ENCODE measurements at regions not wholly inside any gene's neighbourhood (a gene's known extent, or its start where the extent isn't known, plus 50 kb on each side); places are given as distances from the start of the nearest gene placed in this dataset.

GRCh38 chr3:105960381-105960780, 91.6 kb upstream of the CBLB start:
- H3K18ac ChIP-seq (ENCODE audit: low read length), result no peak overlapping the region
- H3K9ac ChIP-seq (ENCODE audit: low read depth, low read length, poor library complexity), result no peak overlapping the region
- no peak overlapping the region for H4K8ac ChIP-seq (ENCODE audit: low read depth, low read length)
- no peak overlapping the region for H4K91ac ChIP-seq (ENCODE audit: low read depth, low read length, poor library complexity)
- H3K23ac ChIP-seq (ENCODE audit: low read depth, low read length, poor library complexity), result no peak overlapping the region
- no peak overlapping the region for H2BK12ac ChIP-seq (ENCODE audit: low read length)
- no peak overlapping the region for H3K4ac ChIP-seq (ENCODE audit: low read length)
- no CpG with 5 or more reads among the region's 5 CpGs for WGBS, 2 donors (ENCODE audit: extremely low coverage in 2 of 2, insufficient read length in 2 of 2, insufficient replicate concordance in 1 of 2)
- H3K36me3 ChIP-seq (replicated peaks in 1 of 2; ENCODE audit: control insufficient read depth in 2 of 2, insufficient read depth in 2 of 2, low read length in 2 of 2), result no peaks in the 10 kb centered on the region
- H2BK15ac ChIP-seq (ENCODE audit: low read length), result no peak overlapping the region
- H2AK5ac ChIP-seq (ENCODE audit: low read depth, low read length), result no peak overlapping the region
- no peak for DNase-seq (ENCODE audit: low spot score)
- no peaks in the 10 kb centered on the region for H3K9me3 ChIP-seq (replicated peaks in 1 of 2; ENCODE audit: control insufficient read depth in 2 of 2, insufficient read depth in 1 of 2, low read depth in 1 of 2, low read length in 2 of 2)
- H2BK5ac ChIP-seq (ENCODE audit: low read length), result no peak overlapping the region
- no peaks in the 10 kb centered on the region for H3K4me1 ChIP-seq (ENCODE audit: control insufficient read depth in 2 of 2, insufficient read depth in 1 of 2, low read depth in 1 of 2, low read length in 2 of 2)
- H2AFZ ChIP-seq (ENCODE audit: low read length), result no peak overlapping the region
- no peak overlapping the region for H3K4me2 ChIP-seq (ENCODE audit: insufficient read depth, low read length, poor library complexity, severe bottlenecking)
- no peak overlapping the region for H3K27ac ChIP-seq (replicated peaks; ENCODE audit: low read length)
- H3K14ac ChIP-seq (ENCODE audit: low read length), result no peak overlapping the region
- H3K4me3 ChIP-seq (ENCODE audit: low read length in 2 of 2), result no peak overlapping the region
- H2BK120ac ChIP-seq (ENCODE audit: low read depth, low read length), result no peak overlapping the region
- no peaks in the 10 kb centered on the region for H3K27me3 ChIP-seq (ENCODE audit: control insufficient read depth in 3 of 3, insufficient read depth in 3 of 3, low read depth in 1 of 3, low read length in 3 of 3)
- no peaks in the 10 kb centered on the region for H3K79me1 ChIP-seq (ENCODE audit: low read depth, low read length)

- Histone ChIP-seq H2BK12ac (ENCODE audit: low read length) (no peak overlapping the region), H3K23ac (ENCODE audit: low read depth, low read length, poor library complexity) (no peak overlapping the region), H3K27ac (replicated peaks; ENCODE audit: low read length) (no peak overlapping the region), H4K8ac (ENCODE audit: low read depth, low read length) (no peak overlapping the region), H3K9me3 (replicated peaks in 1 of 2; ENCODE audit: control insufficient read depth in 2 of 2, insufficient read depth in 1 of 2, low read depth in 1 of 2, low read length in 2 of 2) (no peaks in the 10 kb centered on the region), H3K4me3 (ENCODE audit: low read length in 2 of 2) (no peak overlapping the region), H3K27me3 (ENCODE audit: control insufficient read depth in 3 of 3, insufficient read depth in 3 of 3, low read depth in 1 of 3, low read length in 3 of 3) (no peaks in the 10 kb centered on the region), H3K9ac (ENCODE audit: low read depth, low read length, poor library complexity) (no peak overlapping the region), H3K79me1 (ENCODE audit: low read depth, low read length) (no peaks in the 10 kb centered on the region), H2AK5ac (ENCODE audit: low read depth, low read length) (no peak overlapping the region), H3K4me1 (ENCODE audit: control insufficient read depth in 2 of 2, insufficient read depth in 1 of 2, low read depth in 1 of 2, low read length in 2 of 2) (no peaks in the 10 kb centered on the region), H4K91ac (ENCODE audit: low read depth, low read length, poor library complexity) (no peak overlapping the region), H3K4me2 (ENCODE audit: insufficient read depth, low read length, poor library complexity, severe bottlenecking) (no peak overlapping the region), H2BK5ac (ENCODE audit: low read length) (no peak overlapping the region), H2BK120ac (ENCODE audit: low read depth, low read length) (no peak overlapping the region), H3K18ac (ENCODE audit: low read length) (no peak overlapping the region), H3K14ac (ENCODE audit: low read length) (no peak overlapping the region), H2AFZ (ENCODE audit: low read length) (no peak overlapping the region), H3K4ac (ENCODE audit: low read length) (no peak overlapping the region), H2BK15ac (ENCODE audit: low read length) (no peak overlapping the region), H3K36me3 (replicated peaks in 1 of 2; ENCODE audit: control insufficient read depth in 2 of 2, insufficient read depth in 2 of 2, low read length in 2 of 2) (no peaks in the 10 kb centered on the region)
- no peak for DNase-seq (ENCODE audit: low spot score)
- no CpG with 5 or more reads among the region's 1 CpG for WGBS, 2 donors (ENCODE audit: extremely low coverage in 2 of 2, insufficient read length in 2 of 2, insufficient replicate concordance in 1 of 2)
Measured at GRCh38 chr3:105963161-105963560, 94.3 kb upstream of the CBLB start.

DNA sequence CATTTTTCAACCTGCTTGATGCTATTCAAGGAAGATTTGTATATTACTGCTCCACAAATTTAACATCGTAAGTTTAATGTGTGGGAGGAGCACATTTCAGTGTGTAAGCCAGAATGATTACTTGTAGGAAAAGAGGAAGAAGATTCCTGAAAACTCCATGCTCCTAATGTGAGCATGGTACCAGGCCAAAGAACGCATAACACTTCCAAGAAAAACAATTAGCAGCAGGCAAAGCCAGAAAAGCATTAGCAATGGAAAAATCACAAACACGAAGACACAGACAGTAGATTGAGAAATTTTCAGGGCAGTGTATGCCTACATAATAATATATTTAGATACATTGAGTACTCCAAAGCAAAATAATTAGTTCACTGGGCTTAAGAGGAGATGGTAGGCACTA, 96.6 kb upstream of the CBLB start:
- H2BK120ac ChIP-seq (ENCODE audit: low read depth, low read length), result no peak overlapping the region

DNA sequence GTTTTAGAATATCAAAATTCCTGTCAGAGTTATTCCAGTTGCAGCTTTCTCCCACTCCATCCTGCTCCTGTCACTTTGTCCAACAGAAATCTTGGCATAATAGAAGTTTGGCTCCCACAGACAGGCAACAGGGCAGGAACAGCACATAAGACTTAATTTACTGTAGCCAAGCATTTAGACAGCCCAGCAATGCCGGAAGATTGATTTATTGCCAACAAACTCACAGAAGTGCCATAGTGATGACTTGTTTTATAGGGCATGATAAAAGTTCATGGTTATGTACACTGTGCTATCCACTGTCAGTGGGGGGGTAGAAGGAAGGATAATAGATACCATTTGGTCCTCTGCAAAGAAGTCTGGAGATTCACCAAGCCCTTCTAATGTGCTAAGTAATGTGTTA, 98.3 kb upstream of the CBLB start:
- Histone ChIP-seq H3K27me3 (ENCODE audit: control insufficient read depth in 3 of 3, insufficient read depth in 3 of 3, low read depth in 1 of 3, low read length in 3 of 3) (no peaks in the 10 kb centered on the region), H2AFZ (ENCODE audit: low read length) (no peak overlapping the region), H4K8ac (ENCODE audit: low read depth, low read length) (no peak overlapping the region), H2BK5ac (ENCODE audit: low read length) (no peak overlapping the region), H4K91ac (ENCODE audit: low read depth, low read length, poor library complexity) (no peak overlapping the region), H3K4me1 (ENCODE audit: control insufficient read depth in 2 of 2, insufficient read depth in 1 of 2, low read depth in 1 of 2, low read length in 2 of 2) (no peaks in the 10 kb centered on the region), H2BK120ac (ENCODE audit: low read depth, low read length) (no peak overlapping the region), H3K79me1 (ENCODE audit: low read depth, low read length) (no peaks in the 10 kb centered on the region), H2BK12ac (ENCODE audit: low read length) (no peak overlapping the region), H2BK15ac (ENCODE audit: low read length) (no peak overlapping the region), H3K14ac (ENCODE audit: low read length) (no peak overlapping the region), H3K4me3 (ENCODE audit: low read length in 2 of 2) (no peak overlapping the region), H3K4me2 (ENCODE audit: insufficient read depth, low read length, poor library complexity, severe bottlenecking) (no peak overlapping the region), H3K9ac (ENCODE audit: low read depth, low read length, poor library complexity) (no peak overlapping the region), H3K27ac (replicated peaks; ENCODE audit: low read length) (no peak overlapping the region), H3K36me3 (replicated peaks in 1 of 2; ENCODE audit: control insufficient read depth in 2 of 2, insufficient read depth in 2 of 2, low read length in 2 of 2) (no peaks in the 10 kb centered on the region), H2AK5ac (ENCODE audit: low read depth, low read length) (no peak overlapping the region), H3K18ac (ENCODE audit: low read length) (no peak overlapping the region), H3K9me3 (replicated peaks in 1 of 2; ENCODE audit: control insufficient read depth in 2 of 2, insufficient read depth in 1 of 2, low read depth in 1 of 2, low read length in 2 of 2) (no peaks in the 10 kb centered on the region), H3K4ac (ENCODE audit: low read length) (no peak overlapping the region), H3K23ac (ENCODE audit: low read depth, low read length, poor library complexity) (no peak overlapping the region)
- no CpG with 5 or more reads among the region's 1 CpG for WGBS, 2 donors (ENCODE audit: extremely low coverage in 2 of 2, insufficient read length in 2 of 2, insufficient replicate concordance in 1 of 2)
- DNase-seq (ENCODE audit: low spot score), result no peak

More for the DNA sequence above, 96.6 kb upstream of the CBLB start:
- Histone ChIP-seq H3K4ac (ENCODE audit: low read length) (no peak overlapping the region), H3K4me1 (ENCODE audit: control insufficient read depth in 2 of 2, insufficient read depth in 1 of 2, low read depth in 1 of 2, low read length in 2 of 2) (no peaks in the 10 kb centered on the region), H2BK5ac (ENCODE audit: low read length) (no peak overlapping the region), H3K23ac (ENCODE audit: low read depth, low read length, poor library complexity) (no peak overlapping the region), H3K9ac (ENCODE audit: low read depth, low read length, poor library complexity) (no peak overlapping the region), H2AK5ac (ENCODE audit: low read depth, low read length) (no peak overlapping the region), H2AFZ (ENCODE audit: low read length) (no peak overlapping the region), H2BK12ac (ENCODE audit: low read length) (no peak overlapping the region), H3K4me2 (ENCODE audit: insufficient read depth, low read length, poor library complexity, severe bottlenecking) (no peak overlapping the region), H3K4me3 (ENCODE audit: low read length in 2 of 2) (no peak overlapping the region), H4K91ac (ENCODE audit: low read depth, low read length, poor library complexity) (no peak overlapping the region), H3K27ac (replicated peaks; ENCODE audit: low read length) (no peak overlapping the region), H3K14ac (ENCODE audit: low read length) (no peak overlapping the region), H3K36me3 (replicated peaks in 1 of 2; ENCODE audit: control insufficient read depth in 2 of 2, insufficient read depth in 2 of 2, low read length in 2 of 2) (no peaks in the 10 kb centered on the region), H3K9me3 (replicated peaks in 1 of 2; ENCODE audit: control insufficient read depth in 2 of 2, insufficient read depth in 1 of 2, low read depth in 1 of 2, low read length in 2 of 2) (no peaks in the 10 kb centered on the region), H2BK15ac (ENCODE audit: low read length) (no peak overlapping the region), H3K79me1 (ENCODE audit: low read depth, low read length) (no peaks in the 10 kb centered on the region), H4K8ac (ENCODE audit: low read depth, low read length) (no peak overlapping the region), H3K27me3 (ENCODE audit: control insufficient read depth in 3 of 3, insufficient read depth in 3 of 3, low read depth in 1 of 3, low read length in 3 of 3) (no peaks in the 10 kb centered on the region), H3K18ac (ENCODE audit: low read length) (no peak overlapping the region)
- DNase-seq (ENCODE audit: low spot score), result no peak
- no CpG with 5 or more reads among the region's 3 CpGs for WGBS, 2 donors (ENCODE audit: extremely low coverage in 2 of 2, insufficient read length in 2 of 2, insufficient replicate concordance in 1 of 2)

Measured in neuronal stem cell (in vitro differentiated cells).